NB4 (cell line): ENCODE measurements at regions not wholly inside any gene's neighbourhood (a gene's known extent, or its start where the extent isn't known, plus 50 kb on each side); places are given as distances from the start of the nearest gene placed in this dataset.

Source experiments
- MYC ChIP-seq: IDR thresholded peaks from 2 replicates; pipeline ENCODE4 v1.6.1; 2011; ENCODE audit warnings: low read depth, low read length
- POLR2A ChIP-seq: IDR thresholded peaks from 2 replicates; pipeline ENCODE4 v1.6.1; 2011; ENCODE audit warnings: mild to moderate bottlenecking; ENCODE audit not compliant: insufficient read length; ENCODE audit errors: extremely low read depth
- TF ChIP-seq, protein P1 (sequence below): IDR thresholded peaks from one replicate; pipeline ENCODE4 v1.5.1; 2012; ENCODE audit warnings: low read depth, low read length
- TF ChIP-seq, protein P2 (sequence below): IDR thresholded peaks from 2 replicates; pipeline ENCODE4 v1.6.1; 2011; ENCODE audit warnings: low read depth, low read length

DNA sequence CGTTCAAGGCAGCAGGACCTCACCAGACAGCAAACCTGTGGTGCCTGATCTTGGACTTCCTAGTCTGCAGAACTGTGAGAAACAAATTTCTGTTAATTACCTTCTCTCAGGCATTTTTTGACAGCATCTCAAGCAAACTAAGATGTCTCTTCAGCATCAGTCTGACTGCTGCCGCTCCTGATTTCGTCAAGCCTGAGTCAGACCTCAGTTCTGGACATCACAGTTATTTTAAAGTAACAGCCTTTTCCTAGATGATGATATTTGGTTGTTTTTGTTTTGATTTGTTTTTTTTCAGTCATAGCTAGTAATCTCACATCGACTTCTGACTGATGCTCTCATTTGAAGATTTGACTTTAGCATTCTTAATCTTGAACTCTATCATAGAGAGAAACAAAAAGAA lies 71.9 kb downstream of the BLID start:
- TF ChIP-seq POLR2A (no peak), MYC (no peak)
- TF ChIP-seq, protein P1, sequence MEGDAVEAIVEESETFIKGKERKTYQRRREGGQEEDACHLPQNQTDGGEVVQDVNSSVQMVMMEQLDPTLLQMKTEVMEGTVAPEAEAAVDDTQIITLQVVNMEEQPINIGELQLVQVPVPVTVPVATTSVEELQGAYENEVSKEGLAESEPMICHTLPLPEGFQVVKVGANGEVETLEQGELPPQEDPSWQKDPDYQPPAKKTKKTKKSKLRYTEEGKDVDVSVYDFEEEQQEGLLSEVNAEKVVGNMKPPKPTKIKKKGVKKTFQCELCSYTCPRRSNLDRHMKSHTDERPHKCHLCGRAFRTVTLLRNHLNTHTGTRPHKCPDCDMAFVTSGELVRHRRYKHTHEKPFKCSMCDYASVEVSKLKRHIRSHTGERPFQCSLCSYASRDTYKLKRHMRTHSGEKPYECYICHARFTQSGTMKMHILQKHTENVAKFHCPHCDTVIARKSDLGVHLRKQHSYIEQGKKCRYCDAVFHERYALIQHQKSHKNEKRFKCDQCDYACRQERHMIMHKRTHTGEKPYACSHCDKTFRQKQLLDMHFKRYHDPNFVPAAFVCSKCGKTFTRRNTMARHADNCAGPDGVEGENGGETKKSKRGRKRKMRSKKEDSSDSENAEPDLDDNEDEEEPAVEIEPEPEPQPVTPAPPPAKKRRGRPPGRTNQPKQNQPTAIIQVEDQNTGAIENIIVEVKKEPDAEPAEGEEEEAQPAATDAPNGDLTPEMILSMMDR, result no peak
- TF ChIP-seq, protein P2, sequence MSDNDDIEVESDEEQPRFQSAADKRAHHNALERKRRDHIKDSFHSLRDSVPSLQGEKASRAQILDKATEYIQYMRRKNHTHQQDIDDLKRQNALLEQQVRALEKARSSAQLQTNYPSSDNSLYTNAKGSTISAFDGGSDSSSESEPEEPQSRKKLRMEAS, result no peak
